Endothelial cell of umbilical vein (primary cell): ENCODE measurements at regions not wholly inside any gene's neighbourhood (a gene's known extent, or its start where the extent isn't known, plus 50 kb on each side); places are given as distances from the start of the nearest gene placed in this dataset.
A peak's percentile ranks its signal among the peaks of the same experiment; 100 is the strongest.

Experiments used
- BruUV-seq: library from RNA; stranded (reverse); fragments of 400-500 nt; replicated peaks from 2 replicates; lab custom pipeline; 2021; lab: Mats Ljungman, UMichigan
- CTCF ChIA-PET: fragments of 300-600, 350-600 bp; sonication (Branson Sonifier 250); formaldehyde crosslinking; loops from one replicate; lab custom pipeline; 2021; ENCODE audit warnings: antibody characterized with exemption, inconsistent platforms; lab: Charles Lee
- POLR2A ChIA-PET: fragments of 300-600, 350-600 bp; sonication (Branson Sonifier 250); formaldehyde crosslinking; loops from one replicate; lab custom pipeline; 2021; ENCODE audit warnings: antibody characterized with exemption, inconsistent platforms; lab: Charles Lee
- DNase-seq: peaks from one replicate; pipeline ENCODE4 v3.0.0-alpha.2; 2011; ENCODE audit warnings: low read depth, low spot score
- FAIRE-seq: peaks from 2 replicates; lab custom pipeline; 2011; peaks lifted over from hg19 to GRCh38; lab: Jason Lieb, UNC
- H2AFZ ChIP-seq: 2 replicates; pipeline ENCODE4 v1.6.0; 2012; ENCODE audit warnings: low read depth, low read length, control low read depth, inconsistent platforms
- H3K27ac ChIP-seq: 2 replicates; pipeline ENCODE4 v1.5.1; 2011; ENCODE audit warnings: low read depth, mild to moderate bottlenecking, control low read depth, low read length, moderate library complexity; ENCODE audit not compliant: insufficient read depth
- H3K27me3 ChIP-seq, 2 experiments: 2 replicates each; pipeline versions ENCODE4 v1.6.0 to v1.6.1; 2011; ENCODE audit warnings: low read length in 2 of 2, mixed read lengths in 1 of 2; ENCODE audit not compliant: control insufficient read depth in 2 of 2, insufficient read depth in 2 of 2
- H3K36me3 ChIP-seq, 2 experiments: 2 replicates in 1 of 2; 3 replicates in 1 of 2; pipeline ENCODE4 v1.5.1; 2011; ENCODE audit warnings: low read length in 2 of 2, mild to moderate bottlenecking in 1 of 2, moderate library complexity in 1 of 2; ENCODE audit not compliant: control insufficient read depth in 2 of 2, insufficient read depth in 2 of 2; ENCODE audit errors: extremely low read depth in 1 of 2
- H3K4me1 ChIP-seq: 3 replicates; pipeline ENCODE4 v1.5.1; 2011; ENCODE audit warnings: mild to moderate bottlenecking, low read length; ENCODE audit not compliant: control insufficient read depth, insufficient read depth; ENCODE audit errors: extremely low read depth
- H3K4me2 ChIP-seq: 2 replicates; pipeline ENCODE4 v1.6.1; 2011; ENCODE audit warnings: low read length, control low read depth, mixed read lengths; ENCODE audit not compliant: insufficient read depth
- H3K4me3 ChIP-seq, 3 experiments: fragments of 200-600 bp in 1 of 3; sonication (generic), shearing (Covaris generic) in 1 of 3; replicated peaks in 1 of 3; 2 replicates each; pipeline ENCODE4 v1.5.1; 2011 to 2016; ENCODE audit warnings: control low read depth in 3 of 3, low read length in 3 of 3, mild to moderate bottlenecking in 2 of 3, inconsistent platforms in 1 of 3, low read depth in 1 of 3, moderate library complexity in 1 of 3; ENCODE audit not compliant: insufficient read depth in 1 of 3
- H3K79me2 ChIP-seq: 2 replicates; pipeline ENCODE4 v1.6.0; 2012; ENCODE audit warnings: low read length, inconsistent platforms; ENCODE audit not compliant: control insufficient read depth, insufficient read depth
- H3K9ac ChIP-seq: replicated peaks from 2 replicates; pipeline ENCODE3; 2011; ENCODE audit warnings: low read length, control low read depth; ENCODE audit not compliant: insufficient read depth; ENCODE audit errors: extremely low read depth
- H3K9me1 ChIP-seq: replicated peaks from 3 replicates; pipeline ENCODE4 v1.6.0; 2011; ENCODE audit warnings: mild to moderate bottlenecking, low read length; ENCODE audit not compliant: control insufficient read depth, insufficient read depth; ENCODE audit errors: extremely low read depth
- H3K9me3 ChIP-seq: replicated peaks from 2 replicates; pipeline ENCODE4 v1.5.1; 2012; ENCODE audit warnings: low read length, inconsistent platforms; ENCODE audit not compliant: control insufficient read depth, insufficient read depth
- H4K20me1 ChIP-seq: replicated peaks from 2 replicates; pipeline ENCODE3; 2011; ENCODE audit warnings: mild to moderate bottlenecking, low read length; ENCODE audit not compliant: control insufficient read depth, insufficient read depth; ENCODE audit errors: extremely low read depth
- EZH2 ChIP-seq: IDR thresholded peaks from 2 replicates; pipeline ENCODE4 v1.6.1; 2012; ENCODE audit warnings: borderline replicate concordance, low read depth, mild to moderate bottlenecking, moderate library complexity, low read length, inconsistent platforms; ENCODE audit not compliant: severe bottlenecking
- FOS ChIP-seq: IDR thresholded peaks from 2 replicates; pipeline ENCODE4 v1.6.1; 2011; ENCODE audit warnings: mild to moderate bottlenecking, low read length, moderate library complexity, borderline replicate concordance; ENCODE audit not compliant: insufficient read depth
- GATA2 ChIP-seq: IDR thresholded peaks from 2 replicates; pipeline ENCODE4 v1.7.0; 2011; ENCODE audit warnings: low read depth, mild to moderate bottlenecking, moderate library complexity, mixed read lengths, low read length; ENCODE audit not compliant: insufficient read length, insufficient read depth
- JUN ChIP-seq: IDR thresholded peaks from 2 replicates; pipeline ENCODE4 v1.6.1; 2011; ENCODE audit warnings: borderline replicate concordance, low read depth; ENCODE audit not compliant: insufficient read length, insufficient read depth
- MAX ChIP-seq: IDR thresholded peaks from 2 replicates; pipeline ENCODE4 v1.6.1; 2011; ENCODE audit not compliant: insufficient read depth, insufficient read length
- MYC ChIP-seq: IDR thresholded peaks from one replicate; pipeline ENCODE4 v1.6.1; 2011; ENCODE audit warnings: mild to moderate bottlenecking, low read depth, low read length
- POLR2A ChIP-seq: IDR thresholded peaks from 2 replicates; pipeline ENCODE4 v1.6.1; 2012; ENCODE audit warnings: low read depth, mild to moderate bottlenecking, control low read depth, low read length
- POLR2AphosphoS5 ChIP-seq: IDR thresholded peaks from 2 replicates; pipeline ENCODE4 v1.6.1; 2012; ENCODE audit warnings: low read depth, mild to moderate bottlenecking, control low read depth, low read length, moderate library complexity; ENCODE audit not compliant: insufficient read depth
- dilution Hi-C: fragments of 300-500 bp; cut with MboI; formaldehyde crosslinking; loops from one replicate; pipeline ENCODE4 v1.15.0; 2019; ENCODE audit warnings: low sequenced_read_pairs; ENCODE audit not compliant: extremely low pct_ligation_motif_present
- intact Hi-C: fragments of 100-400 bp; cut with micrococcal nuclease; formaldehyde crosslinking; loops from one replicate; pipeline ENCODE4 v1.10.0; 2022
- TF ChIP-seq, protein P1 (sequence below), 2 donors: IDR thresholded peaks; 1 replicate in 1 of 2; 2 replicates in 1 of 2; pipeline ENCODE4 v1.5.1; 2011; ENCODE audit warnings: low read length in 2 of 2, mild to moderate bottlenecking in 2 of 2, moderate library complexity in 2 of 2, control low read depth in 1 of 2, inconsistent platforms in 1 of 2, low read depth in 1 of 2; ENCODE audit not compliant: insufficient read depth in 1 of 2; ENCODE audit errors: extremely low read depth in 1 of 2

GRCh38 chr12:91271185-91271584 is 88.6 kb upstream of the DCN start:
- ChIA-PET CTCF (interaction anchor here (0.9 to 1.5 kb wide), 4 partner anchors 10 to 56 kb away, joined by 4 to 5 read pairs (median 4); no protein-coding TSS in a partner anchor), POLR2A (no interaction called here)
- dilution Hi-C loops (no loop called here), intact Hi-C loops (no loop called here)
- no peak overlapping the region for H3K4me3 ChIP-seq
- peaks cover 6% of the 10 kb centered on the region for H3K4me1 ChIP-seq
- H3K4me2 ChIP-seq, result no peak overlapping the region
- no peak overlapping the region for H2AFZ ChIP-seq
- FAIRE-seq, result no peak
- H3K36me3 ChIP-seq, result no peaks in the 10 kb centered on the region
- no peak overlapping the region for H3K27ac ChIP-seq
- TF ChIP-seq MAX, result no peak
- no peak for TF ChIP-seq JUN
- TF ChIP-seq GATA2, result no peak
- no peak for TF ChIP-seq MYC
- no peak for TF ChIP-seq EZH2
- TF ChIP-seq, protein P1, sequence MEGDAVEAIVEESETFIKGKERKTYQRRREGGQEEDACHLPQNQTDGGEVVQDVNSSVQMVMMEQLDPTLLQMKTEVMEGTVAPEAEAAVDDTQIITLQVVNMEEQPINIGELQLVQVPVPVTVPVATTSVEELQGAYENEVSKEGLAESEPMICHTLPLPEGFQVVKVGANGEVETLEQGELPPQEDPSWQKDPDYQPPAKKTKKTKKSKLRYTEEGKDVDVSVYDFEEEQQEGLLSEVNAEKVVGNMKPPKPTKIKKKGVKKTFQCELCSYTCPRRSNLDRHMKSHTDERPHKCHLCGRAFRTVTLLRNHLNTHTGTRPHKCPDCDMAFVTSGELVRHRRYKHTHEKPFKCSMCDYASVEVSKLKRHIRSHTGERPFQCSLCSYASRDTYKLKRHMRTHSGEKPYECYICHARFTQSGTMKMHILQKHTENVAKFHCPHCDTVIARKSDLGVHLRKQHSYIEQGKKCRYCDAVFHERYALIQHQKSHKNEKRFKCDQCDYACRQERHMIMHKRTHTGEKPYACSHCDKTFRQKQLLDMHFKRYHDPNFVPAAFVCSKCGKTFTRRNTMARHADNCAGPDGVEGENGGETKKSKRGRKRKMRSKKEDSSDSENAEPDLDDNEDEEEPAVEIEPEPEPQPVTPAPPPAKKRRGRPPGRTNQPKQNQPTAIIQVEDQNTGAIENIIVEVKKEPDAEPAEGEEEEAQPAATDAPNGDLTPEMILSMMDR (IDR thresholded peaks at IDR 0.05; ENCODE audit: extremely low read depth in 1 of 2, insufficient read depth in 1 of 2, low read depth in 1 of 2, low read length in 2 of 2), result no peak
- no peak for TF ChIP-seq POLR2A
- TF ChIP-seq POLR2AphosphoS5, result no peak
- TF ChIP-seq FOS, result no peak
- H4K20me1 ChIP-seq, result no peaks in the 10 kb centered on the region
- no peaks in the 10 kb centered on the region for H3K9me1 ChIP-seq
- no peaks in the 10 kb centered on the region for H3K9me3 ChIP-seq
- no peak overlapping the region for H3K9ac ChIP-seq
- peak; percentile 12 for DNase-seq
- no peaks in the 10 kb centered on the region for H3K79me2 ChIP-seq
- H3K27me3 ChIP-seq, result no peaks in the 10 kb centered on the region
- no TSS peak for BruUV-seq
